Glutamatergic neuron (in vitro differentiated cells): ENCODE measurements at regions not wholly inside any gene's neighbourhood (a gene's known extent, or its start where the extent isn't known, plus 50 kb on each side); places are given as distances from the start of the nearest gene placed in this dataset.

Experiments
- DNase-seq: peaks from one replicate; pipeline ENCODE4 v3.0.0; 2022
- H3K27ac Mint-ChIP-seq: one replicate; pipeline ENCODE4 v1.8.0; 2020; ENCODE audit warnings: mild to moderate bottlenecking, mixed read lengths, inconsistent platforms; ENCODE audit not compliant: unreplicated experiment
- H3K27me3 Mint-ChIP-seq: one replicate; pipeline ENCODE4 v1.8.0; 2020; ENCODE audit warnings: mild to moderate bottlenecking, moderate library complexity, mixed read lengths, inconsistent platforms; ENCODE audit not compliant: unreplicated experiment
- H3K36me3 Mint-ChIP-seq: one replicate; pipeline ENCODE4 v1.8.0; 2020; ENCODE audit warnings: mild to moderate bottlenecking, mixed read lengths, inconsistent platforms; ENCODE audit not compliant: unreplicated experiment
- H3K4me1 Mint-ChIP-seq: one replicate; pipeline ENCODE4 v1.8.0; 2020; ENCODE audit warnings: mild to moderate bottlenecking, low read depth, mixed read lengths, inconsistent platforms; ENCODE audit not compliant: unreplicated experiment
- H3K4me3 Mint-ChIP-seq: one replicate; pipeline ENCODE4 v1.8.0; 2020; ENCODE audit warnings: mild to moderate bottlenecking, mixed read lengths, inconsistent platforms; ENCODE audit not compliant: unreplicated experiment
- H3K9me3 Mint-ChIP-seq: one replicate; pipeline ENCODE4 v1.8.0; 2020; ENCODE audit warnings: mild to moderate bottlenecking, moderate library complexity, mixed read lengths, inconsistent platforms; ENCODE audit not compliant: unreplicated experiment
- TF ChIP-seq, protein P1 (sequence below): fragments of 200-600 bp; sonication (generic); IDR thresholded peaks from one replicate; pipeline ENCODE4 v1.5.0; 2021; ENCODE audit not compliant: partially characterized antibody, unreplicated experiment

DNA sequence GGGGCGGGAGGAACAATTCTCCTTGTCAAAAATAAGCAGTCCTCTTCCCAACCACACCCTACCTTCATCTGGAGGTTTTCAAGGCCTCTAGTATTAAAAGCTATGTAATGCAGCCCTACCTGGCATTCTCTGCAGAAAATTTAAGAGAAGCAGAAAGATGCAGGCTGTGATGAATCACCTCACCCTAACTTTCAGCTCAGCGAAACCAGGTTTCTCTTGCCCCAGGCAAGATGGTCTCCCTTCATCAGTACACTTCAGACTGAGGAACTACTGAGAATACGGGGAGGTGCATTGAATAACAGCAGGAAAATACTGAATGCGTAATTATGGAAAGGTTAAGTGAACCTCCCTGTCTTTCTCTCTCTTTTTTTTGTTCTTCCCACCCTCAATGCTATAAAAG is 437.6 kb upstream of the KLF12 start:
- H3K4me3 Mint-ChIP-seq = no peak overlapping the region
- no peaks in the 10 kb centered on the region for H3K27me3 Mint-ChIP-seq
- H3K9me3 Mint-ChIP-seq = no peaks in the 10 kb centered on the region
- peaks cover 8% of the 10 kb centered on the region for H3K4me1 Mint-ChIP-seq
- no peak for DNase-seq
- TF ChIP-seq, protein P1, sequence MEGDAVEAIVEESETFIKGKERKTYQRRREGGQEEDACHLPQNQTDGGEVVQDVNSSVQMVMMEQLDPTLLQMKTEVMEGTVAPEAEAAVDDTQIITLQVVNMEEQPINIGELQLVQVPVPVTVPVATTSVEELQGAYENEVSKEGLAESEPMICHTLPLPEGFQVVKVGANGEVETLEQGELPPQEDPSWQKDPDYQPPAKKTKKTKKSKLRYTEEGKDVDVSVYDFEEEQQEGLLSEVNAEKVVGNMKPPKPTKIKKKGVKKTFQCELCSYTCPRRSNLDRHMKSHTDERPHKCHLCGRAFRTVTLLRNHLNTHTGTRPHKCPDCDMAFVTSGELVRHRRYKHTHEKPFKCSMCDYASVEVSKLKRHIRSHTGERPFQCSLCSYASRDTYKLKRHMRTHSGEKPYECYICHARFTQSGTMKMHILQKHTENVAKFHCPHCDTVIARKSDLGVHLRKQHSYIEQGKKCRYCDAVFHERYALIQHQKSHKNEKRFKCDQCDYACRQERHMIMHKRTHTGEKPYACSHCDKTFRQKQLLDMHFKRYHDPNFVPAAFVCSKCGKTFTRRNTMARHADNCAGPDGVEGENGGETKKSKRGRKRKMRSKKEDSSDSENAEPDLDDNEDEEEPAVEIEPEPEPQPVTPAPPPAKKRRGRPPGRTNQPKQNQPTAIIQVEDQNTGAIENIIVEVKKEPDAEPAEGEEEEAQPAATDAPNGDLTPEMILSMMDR = no peak
- no peaks in the 10 kb centered on the region for H3K36me3 Mint-ChIP-seq
- no peak overlapping the region for H3K27ac Mint-ChIP-seq

DNA sequence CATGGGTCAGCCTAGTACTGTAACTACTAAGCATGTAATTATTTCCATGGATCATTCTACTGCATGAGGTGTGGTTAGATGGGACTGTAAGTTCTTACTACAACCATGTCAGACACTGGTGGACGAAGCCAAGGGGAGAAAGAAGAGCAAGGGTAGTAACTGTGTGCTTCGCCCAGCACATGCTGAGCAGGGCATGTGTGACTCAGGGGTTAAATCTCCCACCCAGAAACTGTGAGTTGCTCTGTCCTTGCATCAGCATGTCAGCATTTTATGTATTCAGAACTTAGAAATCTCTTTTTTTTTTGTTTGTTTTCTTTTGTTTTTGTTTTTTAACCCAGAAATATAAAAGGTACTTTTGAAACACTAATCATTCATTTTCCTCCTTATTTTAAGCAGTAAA is 436.6 kb upstream of the KLF12 start:
- no peaks in the 10 kb centered on the region for H3K36me3 Mint-ChIP-seq
- no peaks in the 10 kb centered on the region for H3K9me3 Mint-ChIP-seq
- TF ChIP-seq, protein P1 = no peak
- no peaks in the 10 kb centered on the region for H3K4me1 Mint-ChIP-seq
- no peak for DNase-seq
- no peaks in the 10 kb centered on the region for H3K27me3 Mint-ChIP-seq
- H3K27ac Mint-ChIP-seq = no peak overlapping the region
- H3K4me3 Mint-ChIP-seq = no peak overlapping the region

DNA sequence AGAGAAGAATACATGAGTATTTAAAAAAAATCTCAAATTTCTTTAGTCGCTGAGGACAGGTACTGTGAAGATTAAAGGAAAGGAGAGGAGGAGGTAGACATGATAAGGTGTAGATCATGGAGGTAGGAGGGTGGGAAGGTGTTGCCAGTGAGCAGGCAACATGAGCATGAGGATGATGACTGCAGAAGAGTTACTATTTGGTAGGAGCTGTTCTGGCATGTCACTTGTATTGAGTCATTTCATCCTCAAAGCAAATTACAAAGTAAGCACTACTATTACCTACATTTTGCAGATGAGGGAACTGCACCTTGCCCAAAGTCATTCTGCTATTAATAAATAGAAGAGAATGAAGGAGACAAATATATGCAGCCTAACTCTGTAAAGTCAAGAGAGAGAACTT is 435.8 kb upstream of the KLF12 start:
- no peak overlapping the region for H3K27ac Mint-ChIP-seq
- H3K36me3 Mint-ChIP-seq = no peaks in the 10 kb centered on the region
- DNase-seq = no peak
- H3K4me3 Mint-ChIP-seq = no peak overlapping the region
- no peaks in the 10 kb centered on the region for H3K9me3 Mint-ChIP-seq
- H3K4me1 Mint-ChIP-seq = no peaks in the 10 kb centered on the region
- H3K27me3 Mint-ChIP-seq = no peaks in the 10 kb centered on the region
- TF ChIP-seq, protein P1 = no peak

DNA sequence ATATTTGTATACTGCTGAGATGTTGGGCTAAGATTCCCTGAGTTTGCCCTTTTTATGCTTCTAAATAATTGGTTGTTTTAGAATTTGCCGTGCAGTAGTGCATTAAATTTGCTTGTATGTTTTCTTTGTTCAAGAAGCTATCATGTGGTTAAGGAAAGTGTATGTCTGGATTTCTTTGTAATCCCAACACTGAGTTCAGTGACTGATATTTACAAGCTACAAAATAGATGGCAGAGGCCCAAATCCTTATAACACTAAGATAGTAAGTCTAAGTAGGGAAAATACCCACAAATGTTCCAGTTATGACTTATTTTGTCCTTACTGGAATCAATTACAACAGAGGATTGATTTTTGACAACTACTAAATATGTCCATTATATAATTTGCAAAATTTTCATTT is 435.0 kb upstream of the KLF12 start:
- Mint-ChIP-seq H3K27me3 (no peaks in the 10 kb centered on the region), H3K4me3 (no peak overlapping the region), H3K27ac (no peak overlapping the region), H3K36me3 (no peaks in the 10 kb centered on the region), H3K9me3 (no peaks in the 10 kb centered on the region), H3K4me1 (no peaks in the 10 kb centered on the region)
- TF ChIP-seq, protein P1 = no peak
- DNase-seq = no peak

DNA sequence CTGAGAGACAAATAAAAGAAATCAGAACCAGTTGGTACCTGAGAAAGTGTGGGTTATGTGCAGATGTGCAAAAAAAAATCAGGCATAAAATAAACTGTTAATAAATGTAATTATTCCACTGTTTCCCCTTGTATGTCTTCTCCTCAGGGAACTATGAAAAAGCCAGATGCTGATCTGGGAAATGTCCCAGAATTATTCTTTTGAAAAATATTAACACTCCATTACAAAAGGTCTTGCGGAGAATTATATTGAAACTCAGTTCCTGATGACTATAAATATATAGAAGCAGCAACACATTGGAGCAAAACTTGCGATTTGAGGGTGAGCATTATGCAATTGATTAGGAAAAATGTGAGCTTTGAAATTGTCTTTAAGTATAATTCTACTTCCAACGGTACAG is 433.3 kb upstream of the KLF12 start:
- no peaks in the 10 kb centered on the region for H3K36me3 Mint-ChIP-seq
- H3K27me3 Mint-ChIP-seq = no peaks in the 10 kb centered on the region
- H3K4me1 Mint-ChIP-seq = no peaks in the 10 kb centered on the region
- TF ChIP-seq, protein P1 = no peak
- no peak for DNase-seq
- H3K4me3 Mint-ChIP-seq = no peak overlapping the region
- no peaks in the 10 kb centered on the region for H3K9me3 Mint-ChIP-seq
- H3K27ac Mint-ChIP-seq = no peak overlapping the region
